HT1080 (cell line): ENCODE measurements at regions not wholly inside any gene's neighbourhood (a gene's known extent, or its start where the extent isn't known, plus 50 kb on each side); places are given as distances from the start of the nearest gene placed in this dataset.

Experiments
- DNase-seq: peaks from one replicate; pipeline ENCODE4 v3.0.0-alpha.2; 2015; ENCODE audit warnings: low read depth

- DNase-seq = no peak
Observed at GRCh38 chr6:65935412-65935811, 228.4 kb upstream of the EYS start.

DNA sequence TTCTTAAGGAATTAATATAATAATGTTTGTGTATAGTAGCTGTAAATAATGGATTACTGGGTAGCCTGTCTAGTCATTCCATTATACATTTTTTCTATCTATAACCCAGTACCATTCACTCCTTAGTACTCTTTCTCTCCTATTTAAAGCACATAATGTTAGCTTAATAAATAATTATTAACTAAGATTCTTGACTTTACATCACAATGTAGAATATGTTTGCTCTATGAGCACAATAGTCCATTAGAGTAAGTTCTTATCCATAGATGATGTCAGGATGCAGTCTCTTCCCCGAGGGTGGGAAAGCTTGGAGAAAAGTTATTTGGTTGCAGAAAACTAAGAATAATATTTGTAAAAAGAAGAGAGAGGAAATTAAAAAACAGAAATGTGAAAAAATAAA lies 226.4 kb upstream of the EYS start:
- DNase-seq = no peak

GRCh38 chr6:65927141-65927540 lies 220.1 kb upstream of the EYS start:
- no peak for DNase-seq

GRCh38 chr6:65924411-65924810 lies 217.4 kb upstream of the EYS start:
- DNase-seq = no peak

DNA sequence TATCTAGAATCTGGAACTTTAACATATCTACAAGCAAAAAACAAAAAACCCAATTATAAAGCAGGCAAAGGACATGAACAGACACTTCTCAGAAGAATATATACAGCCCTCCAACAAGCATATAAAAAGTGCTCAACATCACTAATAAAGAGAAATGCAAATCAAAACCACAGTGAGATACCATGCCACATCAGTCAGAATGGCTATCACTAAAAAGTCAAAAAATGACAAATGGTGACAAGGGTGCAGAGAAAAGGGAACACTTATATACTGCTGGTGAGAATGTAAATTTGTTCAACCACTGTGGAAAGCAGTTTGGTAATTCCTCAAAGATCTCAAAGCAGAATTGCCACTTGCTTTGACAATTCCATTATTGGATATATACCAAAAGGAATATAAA lies 215.0 kb upstream of the EYS start:
- no peak for DNase-seq

DNA sequence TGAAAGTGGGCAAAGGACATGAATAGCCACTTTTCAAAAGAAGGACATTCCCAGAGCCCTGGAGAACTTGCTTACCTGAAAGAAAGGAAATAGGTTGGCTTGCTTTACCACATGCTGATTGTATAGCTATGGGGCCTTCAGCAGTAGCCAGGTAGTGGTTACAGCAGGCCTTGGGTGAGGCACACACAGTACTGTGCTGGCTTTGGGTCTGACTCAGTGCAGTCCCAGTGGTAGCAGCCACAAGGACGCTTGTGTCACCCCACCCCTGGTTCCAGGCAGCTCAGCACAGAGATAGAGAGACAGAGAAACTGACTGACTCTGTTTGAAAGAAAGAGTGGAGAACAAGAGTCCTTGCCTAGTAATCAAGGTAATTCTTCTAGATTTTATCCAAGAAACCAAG lies 201.0 kb upstream of the EYS start:
- no peak for DNase-seq

- DNase-seq = no peak
Observed at GRCh38 chr6:65903992-65904391, 197.0 kb upstream of the EYS start.

GRCh38 chr6:65900928-65901327 lies 193.9 kb upstream of the EYS start:
- no peak for DNase-seq

DNA sequence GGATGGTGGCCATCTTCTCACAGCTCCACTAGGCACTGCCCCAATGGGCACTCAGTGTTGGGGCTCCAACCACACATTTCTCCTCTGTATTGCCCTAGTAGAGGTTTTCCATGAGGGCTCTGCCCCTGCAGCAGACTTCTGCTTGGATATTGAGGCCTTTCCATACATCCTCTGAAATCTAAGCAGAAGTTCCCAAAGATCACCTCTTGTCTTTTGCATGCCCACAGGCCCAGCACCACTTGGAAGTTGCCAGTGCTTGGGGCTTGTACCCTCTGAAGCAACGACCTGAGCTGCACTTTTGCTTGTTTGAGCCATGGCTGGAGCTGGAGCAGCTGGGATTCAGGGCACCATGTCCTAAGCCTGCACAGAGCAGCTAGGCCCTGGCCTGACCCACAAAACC lies 189.1 kb upstream of the EYS start:
- DNase-seq = no peak

GRCh38 chr6:65876668-65877067 lies 169.6 kb upstream of the EYS start:
- no peak for DNase-seq

DNA sequence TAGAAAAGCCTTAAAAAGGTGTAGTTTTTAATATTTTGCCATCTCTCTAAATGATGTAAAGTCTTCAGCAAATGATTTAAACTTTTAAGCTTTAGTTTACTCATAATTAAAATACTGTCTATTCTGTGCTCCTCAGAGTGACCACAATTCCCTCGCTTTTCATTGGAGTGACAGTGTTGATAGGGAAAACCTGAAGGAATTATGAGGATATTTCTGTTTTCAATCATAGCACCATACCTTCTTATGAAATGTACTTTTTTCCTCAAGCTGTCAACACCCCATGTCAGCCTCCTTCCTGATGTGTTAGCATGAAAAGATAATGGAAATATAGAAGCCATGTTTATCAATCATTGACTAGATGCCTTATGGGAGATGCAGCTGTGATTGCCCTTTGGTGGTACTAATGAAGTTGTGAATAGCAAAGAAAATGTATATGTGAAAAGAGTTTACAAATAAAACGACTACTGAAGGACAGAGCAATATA lies 145.4 kb upstream of the EYS start:
- DNase-seq = no peak

DNA sequence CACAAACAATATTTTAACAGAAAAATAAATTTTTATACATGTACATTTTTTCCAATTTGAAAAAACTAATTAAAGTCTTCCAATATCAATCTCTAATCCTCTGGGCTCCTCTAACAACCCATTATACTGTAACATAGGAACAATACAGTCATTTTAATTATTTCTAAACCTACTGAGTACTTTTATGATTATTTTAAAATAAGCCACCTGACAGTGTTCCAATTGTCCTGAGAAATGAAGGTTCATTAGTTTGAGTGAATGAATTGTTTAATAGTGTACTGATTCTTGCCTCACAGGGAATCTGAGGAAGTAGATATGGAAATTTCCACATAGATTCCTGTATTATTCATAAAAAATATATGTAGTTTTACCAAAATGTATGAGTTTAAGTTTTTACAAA lies 123.1 kb upstream of the EYS start:
- DNase-seq = no peak

- DNase-seq = peak; percentile 74
Observed at GRCh38 chr6:65819152-65819551, 112.1 kb upstream of the EYS start.

DNA sequence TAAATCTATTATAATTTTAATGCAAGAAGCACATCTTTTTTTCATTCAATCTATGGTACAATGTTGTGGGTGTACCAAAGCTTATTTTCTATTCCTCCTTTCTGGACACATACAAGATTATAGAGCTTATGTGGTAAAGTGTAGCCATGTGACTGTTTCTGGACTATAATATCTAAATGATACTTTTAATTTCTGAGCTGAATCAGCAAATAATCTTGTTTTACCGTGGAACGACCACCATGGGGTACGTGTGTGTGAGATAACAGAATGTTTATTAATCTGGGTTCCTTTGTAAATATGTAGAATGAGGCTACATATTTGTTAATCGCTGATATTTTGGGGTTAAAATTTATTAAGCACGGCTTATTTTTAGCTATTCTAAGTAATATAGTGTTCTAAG lies 111.5 kb upstream of the EYS start:
- DNase-seq = no peak

DNA sequence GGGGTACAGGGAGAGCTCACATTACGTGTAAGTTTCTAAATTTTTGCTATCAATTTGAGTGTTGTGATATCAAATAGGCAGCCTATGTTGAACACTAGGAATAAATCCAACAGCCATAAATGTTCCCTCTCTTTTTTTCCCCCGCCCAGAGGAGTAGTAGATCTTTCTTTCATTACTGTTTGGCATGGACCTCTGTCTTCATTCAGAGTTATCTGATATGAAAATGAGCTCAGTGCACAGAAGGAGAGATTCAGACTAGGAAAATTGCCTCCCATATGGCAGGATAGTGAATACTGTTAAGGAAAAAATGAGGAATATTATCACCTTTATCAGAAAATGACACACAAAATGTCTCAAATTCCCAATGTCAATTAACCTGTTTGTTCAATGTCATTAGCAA lies 110.0 kb upstream of the EYS start:
- DNase-seq = no peak

DNA sequence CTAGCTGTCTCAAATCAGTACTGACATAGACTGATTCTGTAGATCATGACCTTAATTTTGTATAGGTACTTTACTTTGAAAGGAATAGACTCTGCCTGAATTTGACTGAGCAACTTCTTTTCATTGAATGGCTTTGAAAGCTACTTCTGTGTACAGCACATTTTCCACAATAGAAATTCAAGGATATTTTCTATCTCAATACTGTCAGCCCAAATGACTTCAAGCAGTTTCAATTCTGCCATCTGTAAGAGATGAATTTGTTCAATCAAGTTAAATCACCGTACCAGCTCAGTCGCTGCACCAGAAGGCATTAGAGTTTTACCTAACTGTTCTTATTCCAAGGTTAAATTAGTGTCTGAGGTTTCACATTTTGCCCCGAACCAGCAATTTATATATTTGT lies 107.0 kb upstream of the EYS start:
- no peak for DNase-seq

- no peak for DNase-seq
Observed at GRCh38 chr6:65803186-65803585, 96.2 kb upstream of the EYS start.

DNA sequence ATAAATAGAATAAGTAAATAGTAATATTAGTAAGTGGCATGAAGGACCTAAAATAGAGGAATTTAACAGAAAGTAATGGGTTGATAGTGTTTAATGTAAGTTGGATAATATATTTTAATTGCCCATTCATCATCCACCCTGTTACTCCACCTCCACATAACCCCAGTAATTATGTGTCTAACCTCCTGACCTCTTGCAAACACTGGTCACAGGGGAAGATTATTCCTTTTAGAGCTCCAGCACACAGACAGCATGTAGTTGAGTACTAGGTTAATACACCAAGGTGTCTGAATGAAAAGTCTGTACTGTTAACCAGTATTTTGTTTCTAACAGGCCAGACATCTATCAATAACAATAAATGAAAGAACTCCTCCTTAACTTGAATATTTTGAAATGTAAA lies 92.4 kb upstream of the EYS start:
- DNase-seq = no peak

DNA sequence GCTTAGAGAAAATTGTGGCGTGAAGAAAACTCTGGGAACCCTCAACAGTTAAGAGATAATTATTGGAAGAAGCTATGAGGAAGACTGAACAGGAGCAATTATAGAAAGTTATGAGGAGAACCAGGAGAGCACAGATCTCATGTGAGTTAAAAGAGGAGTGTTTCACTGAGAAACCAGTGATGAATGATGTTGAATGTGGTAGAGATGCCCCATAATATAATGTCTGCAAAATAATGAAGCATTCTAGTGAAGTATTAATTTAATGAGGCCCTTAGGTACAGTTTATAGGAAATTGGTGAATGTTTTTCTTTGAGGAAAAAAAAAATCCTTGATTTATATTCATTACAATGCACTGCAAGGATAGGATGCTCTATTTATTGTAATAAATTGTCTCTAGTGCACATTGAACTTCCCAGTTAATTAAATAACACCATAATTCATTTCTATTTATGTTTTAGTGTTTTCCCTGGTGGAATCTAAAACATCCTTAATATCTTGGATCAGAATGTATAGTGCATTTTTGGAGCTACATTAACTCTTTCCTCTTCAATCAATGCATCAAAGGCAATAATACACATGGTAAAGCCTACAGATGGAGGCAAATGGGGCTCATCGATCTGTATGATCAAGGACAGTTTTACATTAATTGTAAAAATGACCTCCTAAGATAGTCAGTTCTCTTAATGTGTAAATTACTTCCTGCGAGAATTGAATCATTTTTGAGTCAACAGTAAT lies 91.4 kb upstream of the EYS start:
- DNase-seq = no peak

DNA sequence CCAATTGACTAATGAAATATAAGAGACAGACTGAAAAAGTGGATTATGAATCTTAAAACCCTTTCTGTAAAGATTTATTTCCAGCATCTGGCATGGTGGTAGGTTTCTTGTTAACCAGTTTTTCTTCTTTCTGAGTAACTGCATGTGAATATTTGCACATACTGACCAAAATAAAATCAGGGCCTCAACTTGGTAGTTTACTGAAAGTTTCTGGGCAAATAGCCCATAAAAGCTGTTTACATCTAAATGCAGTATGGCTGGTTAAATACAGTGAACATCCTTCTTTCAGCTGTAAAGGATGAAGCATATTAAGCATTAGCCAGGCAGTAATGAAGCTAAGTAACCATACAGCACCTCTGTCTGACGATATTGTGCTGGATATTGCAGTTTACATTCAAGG lies 83.6 kb upstream of the EYS start:
- no peak for DNase-seq

GRCh38 chr6:65787787-65788186 lies 80.8 kb upstream of the EYS start:
- no peak for DNase-seq

GRCh38 chr6:65786815-65787214 lies 79.8 kb upstream of the EYS start:
- no peak for DNase-seq

- no peak for DNase-seq
Observed at GRCh38 chr6:65780691-65781090, 73.7 kb upstream of the EYS start.

DNA sequence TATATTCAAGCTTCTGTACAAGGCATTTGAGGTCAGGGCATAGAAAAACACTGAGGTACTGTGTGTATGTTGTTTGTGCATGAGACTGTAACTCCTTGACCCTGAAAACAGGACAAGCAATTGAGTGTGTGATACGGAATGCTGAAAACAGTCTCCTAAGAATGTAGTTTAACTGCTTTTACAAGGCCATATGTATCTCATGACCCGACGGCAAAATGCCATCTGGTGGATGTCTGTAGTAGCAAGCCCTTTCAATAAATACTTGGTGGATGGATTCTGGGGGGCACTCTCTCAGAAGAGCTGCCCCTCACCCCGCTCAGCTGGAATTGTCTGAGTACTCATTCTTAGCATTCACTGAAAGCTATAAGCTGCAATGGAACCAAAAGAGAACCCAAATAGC lies 69.3 kb upstream of the EYS start:
- no peak for DNase-seq
